Right lobe of liver (tissue), 4 donors: ENCODE measurements at regions not wholly inside any gene's neighbourhood (a gene's known extent, or its start where the extent isn't known, plus 50 kb on each side); places are given as distances from the start of the nearest gene placed in this dataset.

Source experiments
- POLR2A ChIP-seq: fragments of 450-650 bp; IDR thresholded peaks from one replicate; pipeline ENCODE4 v1.6.1; 2017; ENCODE audit warnings: antibody characterized with exemption, mild to moderate bottlenecking
- TF ChIP-seq, protein P1 (sequence below), 4 donors: fragments of 200-600 bp in 3 of 4; fragments of 450-650 bp in 1 of 4; IDR thresholded peaks; one replicate each; pipeline versions ENCODE4 v1.5.1 to v1.8.0; 2016 to 2022; ENCODE audit warnings: antibody characterized with exemption in 4 of 4, mild to moderate bottlenecking in 2 of 4
- donor health status: DM: no; HTN: no; CAD: no.
- donor health status: DM: no; HTN: no; CAD: no.
- donor health status: DM: no; HTN: yes; CAD: no.

DNA sequence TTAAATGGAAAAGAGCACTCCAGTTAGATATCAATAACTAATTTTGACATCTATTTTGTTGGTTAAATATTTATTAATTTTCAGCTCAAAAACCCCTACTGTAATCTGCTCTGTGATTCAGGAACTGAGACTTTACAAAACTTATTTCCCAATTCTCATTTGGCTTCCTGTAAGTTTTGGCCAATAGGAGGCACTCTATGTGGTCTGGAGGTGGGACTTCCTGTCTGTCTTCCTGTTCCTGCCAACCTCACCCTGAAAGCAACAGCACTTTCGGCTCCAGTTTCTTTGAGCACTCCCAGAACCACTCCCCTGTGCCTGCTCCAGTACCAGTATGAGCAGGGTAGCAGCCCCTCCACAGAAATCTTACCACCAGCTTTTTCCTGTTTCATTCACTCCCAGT, 1027.0 kb downstream of the VRK1 start:
- TF ChIP-seq, protein P1, sequence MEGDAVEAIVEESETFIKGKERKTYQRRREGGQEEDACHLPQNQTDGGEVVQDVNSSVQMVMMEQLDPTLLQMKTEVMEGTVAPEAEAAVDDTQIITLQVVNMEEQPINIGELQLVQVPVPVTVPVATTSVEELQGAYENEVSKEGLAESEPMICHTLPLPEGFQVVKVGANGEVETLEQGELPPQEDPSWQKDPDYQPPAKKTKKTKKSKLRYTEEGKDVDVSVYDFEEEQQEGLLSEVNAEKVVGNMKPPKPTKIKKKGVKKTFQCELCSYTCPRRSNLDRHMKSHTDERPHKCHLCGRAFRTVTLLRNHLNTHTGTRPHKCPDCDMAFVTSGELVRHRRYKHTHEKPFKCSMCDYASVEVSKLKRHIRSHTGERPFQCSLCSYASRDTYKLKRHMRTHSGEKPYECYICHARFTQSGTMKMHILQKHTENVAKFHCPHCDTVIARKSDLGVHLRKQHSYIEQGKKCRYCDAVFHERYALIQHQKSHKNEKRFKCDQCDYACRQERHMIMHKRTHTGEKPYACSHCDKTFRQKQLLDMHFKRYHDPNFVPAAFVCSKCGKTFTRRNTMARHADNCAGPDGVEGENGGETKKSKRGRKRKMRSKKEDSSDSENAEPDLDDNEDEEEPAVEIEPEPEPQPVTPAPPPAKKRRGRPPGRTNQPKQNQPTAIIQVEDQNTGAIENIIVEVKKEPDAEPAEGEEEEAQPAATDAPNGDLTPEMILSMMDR (IDR thresholded peaks at IDR 0.05) = no peak
- TF ChIP-seq POLR2A = no peak
